DMS53 treated with DMSO at 0.1 percent for 48 hours (cell line): ENCODE measurements at regions not wholly inside any gene's neighbourhood (a gene's known extent, or its start where the extent isn't known, plus 50 kb on each side); places are given as distances from the start of the nearest gene placed in this dataset.
"Not testable (repeated sequence)": the region's sequence is repeated elsewhere in the genome, so short reads cannot be mapped to it uniquely, and the experiment has no call there.

Experiments
- DNase-seq: peaks from one replicate; lab custom pipeline; 2025; ENCODE audit not compliant: unreplicated experiment; lab: John Stamatoyannopoulos, UW

- no peak for DNase-seq
These were observed 168.3 kb upstream of the AUTS2 start for GRCh38 chr7:69429911-69430383.

- DNase-seq: no peak
These were observed 167.8 kb upstream of the AUTS2 start for GRCh38 chr7:69430384-69431021.

- no peak for DNase-seq
These were observed 166.6 kb upstream of the AUTS2 start for GRCh38 chr7:69431626-69432025.

GRCh38 chr7:69432276-69432675 lies 166.0 kb upstream of the AUTS2 start:
- not testable (repeated sequence) for DNase-seq

- no peak for DNase-seq
These were observed 165.2 kb upstream of the AUTS2 start for GRCh38 chr7:69433081-69433480.

- DNase-seq: no peak
These were observed 163.9 kb upstream of the AUTS2 start for GRCh38 chr7:69434398-69434815.

- DNase-seq: no peak
These were observed 162.6 kb upstream of the AUTS2 start for GRCh38 chr7:69435711-69436110.

GRCh38 chr7:69436946-69437345 lies 161.3 kb upstream of the AUTS2 start:
- no peak for DNase-seq

GRCh38 chr7:69438584-69439412 lies 159.5 kb upstream of the AUTS2 start:
- no peak for DNase-seq

- no peak for DNase-seq
These were observed 158.5 kb upstream of the AUTS2 start for GRCh38 chr7:69439636-69440325.

- no peak for DNase-seq
These were observed 157.3 kb upstream of the AUTS2 start for GRCh38 chr7:69440976-69441375.

- DNase-seq: no peak
These were observed 155.1 kb upstream of the AUTS2 start for GRCh38 chr7:69443136-69443535.

- DNase-seq: no peak
These were observed 152.7 kb upstream of the AUTS2 start for GRCh38 chr7:69445541-69445940.

GRCh38 chr7:69446213-69446612 lies 152.1 kb upstream of the AUTS2 start:
- not testable (repeated sequence) for DNase-seq

- no peak for DNase-seq
These were observed 150.2 kb upstream of the AUTS2 start for GRCh38 chr7:69448071-69448470.

- no peak for DNase-seq
These were observed 147.8 kb upstream of the AUTS2 start for GRCh38 chr7:69450456-69450855.

- no peak for DNase-seq
These were observed 146.6 kb upstream of the AUTS2 start for GRCh38 chr7:69451715-69452114.

GRCh38 chr7:69452797-69453196 lies 145.5 kb upstream of the AUTS2 start:
- no peak for DNase-seq

GRCh38 chr7:69457595-69458504 lies 140.4 kb upstream of the AUTS2 start:
- no peak for DNase-seq

GRCh38 chr7:69464035-69464434 lies 134.2 kb upstream of the AUTS2 start:
- DNase-seq: no peak

GRCh38 chr7:69465262-69465661 lies 133.0 kb upstream of the AUTS2 start:
- no peak for DNase-seq
